Progenitor cell of endocrine pancreas (in vitro differentiated cells): ENCODE measurements at regions not wholly inside any gene's neighbourhood (a gene's known extent, or its start where the extent isn't known, plus 50 kb on each side); places are given as distances from the start of the nearest gene placed in this dataset.
"Not testable (repeated sequence)": the region's sequence is repeated elsewhere in the genome, so short reads cannot be mapped to it uniquely, and the experiment has no call there.

Source experiments
- DNase-seq: peaks from one replicate; pipeline ENCODE4 v3.0.0; 2021; ENCODE audit warnings: low spot score; ENCODE audit not compliant: unreplicated experiment
- H3K27ac Mint-ChIP-seq: 2 replicates; pipeline ENCODE4 v1.8.0; 2021; ENCODE audit warnings: mild to moderate bottlenecking, moderate library complexity, mixed read lengths
- H3K27me3 Mint-ChIP-seq: 2 replicates; pipeline ENCODE4 v1.8.0; 2021; ENCODE audit warnings: mixed read lengths
- H3K36me3 Mint-ChIP-seq: 2 replicates; pipeline ENCODE4 v1.8.0; 2022; ENCODE audit warnings: mixed read lengths; ENCODE audit not compliant: insufficient read depth
- H3K4me1 Mint-ChIP-seq: 2 replicates; pipeline ENCODE4 v1.8.0; 2021; ENCODE audit warnings: low read depth, mixed read lengths
- H3K4me3 Mint-ChIP-seq: 2 replicates; pipeline ENCODE4 v1.8.0; 2021; ENCODE audit warnings: low read depth, mild to moderate bottlenecking, moderate library complexity, mixed read lengths
- H3K9me3 Mint-ChIP-seq: 2 replicates; pipeline ENCODE4 v1.8.0; 2021; ENCODE audit warnings: low read depth, mixed read lengths

DNA sequence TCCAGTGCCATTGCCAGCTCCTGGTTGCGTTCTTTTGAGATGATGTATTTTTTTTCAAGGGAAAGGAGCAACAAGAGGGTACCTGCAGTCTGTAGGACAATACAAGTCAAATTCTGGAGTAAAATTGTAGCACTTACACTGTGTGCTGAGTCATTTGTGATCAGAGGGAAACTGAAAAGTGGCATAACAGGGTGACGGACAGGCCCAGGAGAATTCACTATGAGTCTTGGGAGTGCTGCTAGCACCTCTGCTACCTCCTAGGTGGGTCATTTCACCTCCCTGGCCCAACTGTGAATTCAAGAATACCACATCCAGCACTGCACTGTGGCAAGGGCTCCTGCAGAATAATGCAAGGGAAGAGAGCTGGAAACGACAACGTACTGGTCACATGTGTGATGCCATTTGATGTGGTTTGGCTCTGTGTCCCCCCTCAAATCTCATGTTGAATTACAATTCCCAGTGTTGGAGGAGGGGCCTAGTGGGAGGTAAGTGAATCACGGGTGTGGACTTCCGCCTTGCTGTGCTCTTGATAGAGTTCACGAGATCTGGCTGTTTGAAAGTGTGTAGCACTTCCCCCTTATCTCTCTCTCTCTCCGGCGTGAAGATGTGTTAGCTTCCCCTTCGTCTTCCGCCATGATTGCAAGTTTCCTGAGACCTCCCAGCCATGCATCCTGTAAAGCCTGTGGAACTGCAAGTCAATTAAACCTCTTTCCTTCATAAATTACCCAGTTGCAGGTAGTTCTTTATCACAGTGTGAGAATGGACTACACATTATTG, 261.0 kb downstream of the BCL2L11 start:
- H3K27ac Mint-ChIP-seq, H3K36me3 Mint-ChIP-seq, H3K4me1 Mint-ChIP-seq, DNase-seq, H3K4me3 Mint-ChIP-seq, H3K9me3 Mint-ChIP-seq, H3K27me3 Mint-ChIP-seq: not testable (repeated sequence)

DNA sequence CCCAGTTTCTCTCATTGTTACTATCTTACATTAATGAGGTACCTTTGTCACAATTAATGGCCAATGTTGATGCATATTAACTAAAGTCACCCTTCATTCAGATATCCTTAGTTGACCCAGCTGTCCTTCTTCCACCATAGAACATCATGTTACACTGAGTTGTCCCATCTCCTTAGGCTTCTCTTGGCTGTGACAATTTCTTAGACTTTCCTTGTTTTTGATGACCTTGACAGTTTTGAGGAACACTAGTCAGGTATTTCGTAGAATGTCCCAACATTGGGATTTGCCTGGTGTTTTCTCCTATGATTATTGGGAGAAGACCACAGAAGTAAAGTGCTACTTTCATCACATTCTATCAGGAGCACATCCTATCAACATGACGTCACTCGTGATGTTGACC, 261.8 kb downstream of the BCL2L11 start:
- not testable (repeated sequence) for H3K27me3 Mint-ChIP-seq, H3K9me3 Mint-ChIP-seq, H3K4me1 Mint-ChIP-seq, H3K36me3 Mint-ChIP-seq, H3K4me3 Mint-ChIP-seq, DNase-seq, H3K27ac Mint-ChIP-seq

DNA sequence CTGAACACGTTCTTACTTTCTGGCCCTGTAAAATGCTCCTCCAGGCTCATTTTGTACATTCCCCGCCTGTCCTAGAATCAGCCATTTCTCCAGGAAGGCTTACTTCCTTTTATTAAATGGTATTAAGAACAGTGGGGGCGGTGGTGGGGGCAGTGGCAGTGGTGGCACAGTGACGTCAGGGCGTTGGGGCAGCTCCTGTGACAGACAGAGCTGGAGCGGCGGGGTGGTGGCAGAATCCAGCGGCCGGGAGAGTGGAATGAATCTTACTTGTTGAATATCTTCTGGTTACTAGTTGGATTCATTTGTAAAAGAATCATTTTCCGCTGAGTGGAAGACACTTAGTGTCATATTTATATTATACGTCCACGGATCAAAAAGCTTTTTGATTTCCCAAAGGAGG, 262.6 kb downstream of the BCL2L11 start:
- H3K9me3 Mint-ChIP-seq, H3K36me3 Mint-ChIP-seq, H3K27me3 Mint-ChIP-seq, H3K4me3 Mint-ChIP-seq, DNase-seq, H3K27ac Mint-ChIP-seq, H3K4me1 Mint-ChIP-seq: not testable (repeated sequence)

DNA sequence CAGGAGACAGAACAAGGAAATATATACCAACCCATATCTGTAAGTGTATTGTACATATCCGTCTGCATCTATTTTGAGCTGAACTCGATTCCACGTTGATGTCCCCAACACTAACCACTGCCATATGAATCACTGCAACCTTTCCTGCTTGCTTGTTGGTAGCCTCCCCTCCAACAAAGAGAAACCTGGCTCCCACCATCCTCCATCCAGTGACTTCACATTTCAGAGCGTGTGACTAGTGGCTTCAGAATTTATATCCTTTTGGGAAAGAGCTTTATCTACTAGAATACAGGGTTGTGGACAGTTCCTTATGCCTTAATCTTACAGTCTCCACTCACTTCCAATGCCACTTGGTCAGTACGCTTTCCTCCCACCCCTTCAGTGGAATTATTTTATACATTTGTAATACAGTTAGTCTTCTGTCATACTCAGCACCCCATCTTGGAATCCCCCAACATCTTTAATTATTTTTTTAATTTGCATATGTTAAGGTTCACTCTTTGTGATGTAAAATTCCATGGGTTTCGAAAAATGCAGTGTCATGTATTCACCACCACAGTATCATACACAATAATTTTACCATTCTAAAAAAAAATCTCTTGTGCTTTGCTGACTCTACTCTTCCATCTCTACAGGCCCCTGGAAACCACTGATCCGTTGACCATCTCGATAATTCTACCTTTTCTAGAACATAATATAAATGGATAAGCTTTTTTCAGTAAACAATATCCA, 264.7 kb downstream of the BCL2L11 start:
- H3K27me3 Mint-ChIP-seq, H3K36me3 Mint-ChIP-seq, DNase-seq, H3K9me3 Mint-ChIP-seq, H3K27ac Mint-ChIP-seq, H3K4me1 Mint-ChIP-seq, H3K4me3 Mint-ChIP-seq: not testable (repeated sequence)

DNA sequence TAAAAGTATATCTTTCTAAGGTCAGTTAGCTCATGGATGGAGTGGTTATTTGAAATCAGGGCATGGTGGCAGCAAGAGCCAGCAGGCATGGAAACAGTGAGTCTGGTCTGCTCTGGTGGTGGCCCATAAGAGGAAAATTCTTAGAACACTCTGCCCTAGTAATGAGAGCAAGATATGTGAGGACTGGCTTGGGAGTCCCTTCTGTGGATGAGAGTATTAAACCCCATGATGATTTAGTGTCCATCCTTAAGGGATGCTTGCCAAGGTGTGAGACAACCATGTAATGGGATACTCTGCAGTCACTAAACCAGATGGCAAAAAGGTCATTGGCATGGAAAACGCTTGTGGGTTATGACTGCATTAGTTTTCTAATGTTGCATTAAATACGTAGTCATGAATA, 269.9 kb downstream of the BCL2L11 start:
- DNase-seq, H3K4me1 Mint-ChIP-seq, H3K27me3 Mint-ChIP-seq, H3K9me3 Mint-ChIP-seq, H3K4me3 Mint-ChIP-seq, H3K27ac Mint-ChIP-seq, H3K36me3 Mint-ChIP-seq: not testable (repeated sequence)

DNA sequence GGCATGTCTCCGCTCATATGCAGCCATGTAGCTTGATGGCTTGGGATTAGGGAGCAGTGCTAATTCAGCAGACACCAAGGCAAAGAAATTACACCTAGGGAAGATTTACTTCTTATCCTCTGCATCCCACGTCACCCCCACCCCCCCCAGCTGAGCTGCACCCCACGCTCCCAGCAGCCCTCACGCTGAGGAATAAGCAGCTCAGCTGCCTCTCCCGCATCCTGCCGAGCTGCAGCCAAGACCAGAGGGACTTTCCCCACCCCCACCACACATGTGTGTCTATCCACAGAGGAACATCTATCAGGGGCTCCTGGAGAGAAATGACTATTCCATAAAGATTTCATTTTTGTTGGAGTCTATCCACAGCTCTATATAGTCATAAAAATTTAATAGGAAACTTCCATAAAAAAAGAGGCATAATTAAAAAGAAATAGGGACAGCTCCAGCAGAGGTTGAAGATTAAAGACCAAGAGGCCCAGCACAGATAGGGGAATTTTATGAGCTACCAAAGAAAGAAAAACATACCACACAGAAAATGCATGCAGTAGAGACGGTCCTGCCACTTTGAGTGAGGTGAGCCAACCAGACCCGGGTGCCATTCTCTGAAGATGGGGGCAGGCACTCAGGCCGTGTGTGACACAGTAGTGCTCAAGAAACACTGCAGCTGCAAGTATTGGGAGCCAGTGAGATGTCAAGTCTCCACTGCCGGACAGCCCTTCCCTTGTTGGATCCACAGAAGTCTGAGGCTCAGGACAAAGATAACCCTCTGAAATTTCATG, 274.8 kb downstream of the BCL2L11 start:
- H3K4me1 Mint-ChIP-seq, DNase-seq, H3K36me3 Mint-ChIP-seq, H3K27me3 Mint-ChIP-seq, H3K27ac Mint-ChIP-seq, H3K4me3 Mint-ChIP-seq, H3K9me3 Mint-ChIP-seq: not testable (repeated sequence)

DNA sequence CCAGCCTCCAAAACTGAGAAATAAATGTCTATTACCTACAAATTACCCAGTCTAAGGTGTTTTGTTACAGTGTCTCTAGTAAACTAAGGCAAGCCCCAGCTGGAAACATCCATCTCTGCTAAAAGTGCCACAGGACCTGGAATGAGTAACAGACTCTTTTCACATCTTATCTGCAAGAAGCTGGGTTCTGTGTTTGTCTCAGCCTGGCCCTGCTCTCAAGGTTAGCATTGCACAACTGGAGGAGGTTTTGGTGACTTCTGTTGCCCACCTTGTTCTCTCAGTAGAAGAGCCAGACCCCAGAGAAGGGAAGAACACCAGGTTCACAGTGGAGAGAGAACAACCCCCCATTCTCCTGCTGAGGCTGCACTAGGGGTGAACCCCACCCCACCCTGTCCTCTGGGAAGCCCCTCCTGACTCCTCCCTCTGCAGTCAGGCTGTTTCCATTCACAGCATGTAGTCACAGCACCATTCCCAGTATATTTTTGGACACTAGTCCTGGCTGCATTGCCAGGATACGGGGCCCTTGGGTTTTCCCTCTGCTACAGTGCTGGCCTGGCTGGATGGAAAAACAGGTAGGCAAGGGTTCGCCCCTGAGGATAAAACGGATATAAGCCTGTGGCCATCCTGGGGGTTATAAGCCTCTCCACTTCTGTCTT, 280.0 kb downstream of the BCL2L11 start:
- not testable (repeated sequence) for H3K4me3 Mint-ChIP-seq, H3K36me3 Mint-ChIP-seq, H3K27me3 Mint-ChIP-seq, DNase-seq, H3K4me1 Mint-ChIP-seq, H3K27ac Mint-ChIP-seq, H3K9me3 Mint-ChIP-seq

DNA sequence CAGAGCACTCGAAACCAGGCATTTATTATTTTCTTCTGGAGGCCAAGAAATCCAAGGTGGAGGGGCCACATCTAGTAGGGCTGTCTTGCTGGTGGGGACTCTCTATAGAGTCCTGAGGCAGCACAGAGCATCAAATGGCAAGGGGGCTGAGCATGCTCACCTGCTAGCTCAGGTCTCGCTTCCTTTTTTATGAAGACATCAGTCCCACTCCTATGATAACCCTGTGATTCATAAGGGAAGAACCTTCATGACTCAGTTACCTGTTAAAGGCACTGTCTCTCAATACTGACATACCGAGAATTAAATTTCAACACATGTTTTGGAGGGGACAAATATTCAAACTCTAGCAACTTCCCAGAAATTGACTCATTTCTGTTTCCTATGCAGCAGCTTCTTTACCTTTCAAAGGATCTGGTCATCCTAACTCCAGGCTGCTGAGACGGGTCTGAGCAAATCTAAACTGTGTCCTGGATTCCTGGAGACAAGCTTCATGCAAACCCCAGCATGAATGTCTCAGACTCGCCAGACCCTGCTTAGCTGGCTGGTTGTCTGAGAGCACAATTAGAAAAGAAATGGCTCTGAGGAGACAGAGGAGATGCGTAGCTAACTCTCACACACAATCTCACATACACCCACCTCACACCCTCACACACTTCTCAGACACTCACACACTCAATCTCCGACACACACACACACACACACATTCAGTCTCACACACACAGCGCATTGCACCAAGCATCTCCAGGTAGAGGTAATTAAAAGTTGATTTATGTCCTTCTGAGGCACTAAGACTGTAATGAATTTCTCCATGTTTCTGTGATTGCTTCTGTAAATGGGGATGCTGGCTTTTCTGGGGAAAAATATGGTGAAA, 280.8 kb downstream of the BCL2L11 start:
- DNase-seq, H3K27ac Mint-ChIP-seq, H3K9me3 Mint-ChIP-seq, H3K27me3 Mint-ChIP-seq, H3K4me3 Mint-ChIP-seq, H3K4me1 Mint-ChIP-seq, H3K36me3 Mint-ChIP-seq: not testable (repeated sequence)

DNA sequence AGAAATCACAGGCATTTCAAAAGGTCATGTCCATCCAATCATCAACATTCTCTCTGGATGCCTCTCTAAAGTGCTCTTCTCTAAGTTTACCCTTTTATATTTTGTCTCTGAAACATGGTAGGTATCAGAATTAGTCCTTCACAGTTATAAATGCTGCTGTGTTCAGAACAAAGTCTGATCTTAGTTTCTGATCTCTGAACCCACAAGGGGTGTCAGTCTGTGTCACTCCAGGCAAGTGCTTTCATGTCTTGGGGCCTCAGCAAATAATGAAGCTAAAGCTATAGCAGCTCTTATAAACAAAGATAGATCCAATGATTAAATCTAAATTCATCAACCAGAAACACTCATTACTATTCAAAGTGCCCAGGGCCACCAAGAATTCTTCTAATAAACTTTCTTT, 281.7 kb downstream of the BCL2L11 start:
- H3K27ac Mint-ChIP-seq, H3K4me3 Mint-ChIP-seq, DNase-seq, H3K36me3 Mint-ChIP-seq, H3K9me3 Mint-ChIP-seq, H3K4me1 Mint-ChIP-seq, H3K27me3 Mint-ChIP-seq: not testable (repeated sequence)

DNA sequence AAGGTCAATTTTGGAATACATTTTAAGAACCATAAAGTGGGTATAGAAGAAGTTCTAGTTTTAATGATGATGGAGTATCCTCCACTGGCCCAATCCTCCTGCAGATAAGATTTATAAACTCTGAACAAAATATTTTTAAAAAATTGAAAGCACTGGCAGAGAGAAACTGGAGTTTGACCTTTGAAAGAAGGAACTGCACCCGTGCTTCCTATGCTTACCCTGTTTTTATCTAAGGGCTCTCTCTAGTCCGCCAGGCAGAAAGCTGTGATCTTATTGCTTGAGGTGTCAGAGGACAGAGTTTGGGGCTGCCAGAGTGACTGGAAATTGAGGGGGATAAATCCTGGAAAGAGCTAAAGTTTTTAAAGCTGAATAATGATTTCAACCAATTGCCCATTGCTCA, 282.6 kb downstream of the BCL2L11 start:
- not testable (repeated sequence) for DNase-seq, H3K9me3 Mint-ChIP-seq, H3K27ac Mint-ChIP-seq, H3K27me3 Mint-ChIP-seq, H3K4me3 Mint-ChIP-seq, H3K36me3 Mint-ChIP-seq, H3K4me1 Mint-ChIP-seq

DNA sequence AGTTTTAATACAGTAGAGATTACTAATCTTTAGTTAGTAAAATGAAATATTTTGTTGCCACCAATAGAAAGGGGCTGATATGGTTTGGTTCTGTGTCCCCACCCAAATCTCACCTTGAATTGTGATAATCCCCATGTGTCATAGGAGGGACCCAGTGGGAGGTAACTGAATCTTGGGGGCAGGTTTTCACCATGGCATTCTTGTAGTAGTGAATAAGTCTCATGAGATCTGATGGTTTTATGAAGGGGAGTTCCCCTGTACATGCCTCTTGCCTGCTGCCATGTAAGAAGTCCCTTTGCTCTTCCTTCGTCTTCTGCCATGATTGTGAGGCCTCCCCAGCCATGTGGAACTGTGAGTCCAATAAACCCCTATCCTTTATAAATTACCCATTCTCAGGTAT, 285.9 kb downstream of the BCL2L11 start:
- H3K27me3 Mint-ChIP-seq, DNase-seq: not testable (repeated sequence)

DNA sequence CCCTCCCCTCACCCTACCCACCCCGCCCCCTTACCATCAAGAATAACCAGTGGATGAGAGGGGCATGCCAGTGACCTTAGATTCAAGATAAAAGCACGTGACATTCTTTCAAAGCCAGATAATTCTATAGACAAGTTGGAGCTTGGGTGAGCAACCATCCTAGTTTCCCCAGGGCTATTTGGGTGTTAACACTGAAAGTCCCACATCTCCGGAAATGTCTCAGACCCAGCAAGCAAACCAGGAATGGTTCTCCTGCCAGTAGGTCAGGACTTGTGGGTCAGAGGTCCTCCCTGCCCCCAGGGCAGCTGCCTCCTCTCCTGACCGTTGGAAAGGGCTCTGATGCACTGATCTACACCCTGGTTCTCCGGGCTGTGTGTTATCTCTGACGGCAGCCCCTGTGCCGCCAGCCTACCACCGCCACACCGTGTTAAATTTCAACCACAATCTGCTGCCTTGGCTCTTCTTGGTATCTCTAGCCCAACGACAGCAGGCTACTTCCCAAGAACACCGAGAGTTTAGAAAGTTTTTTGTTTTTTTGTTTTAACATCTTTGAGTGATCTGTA, 287.0 kb downstream of the BCL2L11 start:
- H3K4me3 Mint-ChIP-seq, H3K4me1 Mint-ChIP-seq, H3K36me3 Mint-ChIP-seq, H3K27me3 Mint-ChIP-seq, DNase-seq, H3K27ac Mint-ChIP-seq, H3K9me3 Mint-ChIP-seq: not testable (repeated sequence)

More for the DNA sequence above, 285.9 kb downstream of the BCL2L11 start:
- H3K9me3 Mint-ChIP-seq, H3K36me3 Mint-ChIP-seq, H3K4me1 Mint-ChIP-seq, H3K27ac Mint-ChIP-seq, H3K4me3 Mint-ChIP-seq: not testable (repeated sequence)
